ENCODE measurements at regions not wholly inside any gene's neighbourhood (a gene's known extent, or its start where the extent isn't known, plus 50 kb on each side); places are given as distances from the start of the nearest gene placed in this dataset.

- Histone ChIP-seq H3K36me3 (ENCODE audit: insufficient read depth, low read length) (no peaks in the 10 kb centered on the region), H3K27me3 (ENCODE audit: insufficient read depth, low read length) (no peaks in the 10 kb centered on the region), H2AFZ (ENCODE audit: low read depth, low read length) (no peak overlapping the region), H3K79me2 (ENCODE audit: insufficient read depth, low read length) (no peaks in the 10 kb centered on the region), H3K9me3 (ENCODE audit: insufficient read depth, low read depth, low read length) (no peaks in the 10 kb centered on the region), H4K20me1 (ENCODE audit: insufficient read depth, low read length) (no peaks in the 10 kb centered on the region), H3K4me2 (ENCODE audit: low read length) (no peak overlapping the region), H3K4me1 (ENCODE audit: insufficient read depth, low read length) (no peaks in the 10 kb centered on the region), H3K9ac (ENCODE audit: low read length) (no peak overlapping the region), H3K4me3 (ENCODE audit: insufficient read depth, low read depth, low read length) (no peak overlapping the region), H3K27ac (ENCODE audit: low read depth, low read length) (no peak overlapping the region)
- Mint-ChIP-seq H3K9me3 (ENCODE audit: unreplicated experiment) (no peaks in the 10 kb centered on the region), H3K27me3 (ENCODE audit: low read depth, unreplicated experiment) (peaks cover 3% of the 10 kb centered on the region), H3K36me3 (ENCODE audit: low read depth, unreplicated experiment) (no peaks in the 10 kb centered on the region), H3K4me1 (ENCODE audit: low read depth, unreplicated experiment) (no peaks in the 10 kb centered on the region), H3K4me3 (ENCODE audit: unreplicated experiment) (no peak overlapping the region), H3K27ac (ENCODE audit: unreplicated experiment) (no peak overlapping the region)
- no peak for DNase-seq (ENCODE audit: low read depth)
- no peak for TF ChIP-seq EZH2 (IDR thresholded peaks at IDR 0.05; ENCODE audit: insufficient read depth, low read length)
- no peak for TF ChIP-seq CTCF (IDR thresholded peaks at IDR 0.05; ENCODE audit: insufficient read depth, low read depth, low read length)
- peak; percentile 54 for FAIRE-seq
These were observed 81.0 kb upstream of the SGIP1 start for GRCh38 chr1:66452982-66453381.

GRCh38 chr1:66455446-66455845 is 78.5 kb upstream of the SGIP1 start:
- no peaks in the 10 kb centered on the region for H3K9me3 Mint-ChIP-seq (ENCODE audit: unreplicated experiment)
- no peaks in the 10 kb centered on the region for H3K27me3 ChIP-seq (ENCODE audit: insufficient read depth, low read length)
- no peak for FAIRE-seq
- H3K36me3 Mint-ChIP-seq (ENCODE audit: low read depth, unreplicated experiment): no peaks in the 10 kb centered on the region
- no peak overlapping the region for H3K9ac ChIP-seq (ENCODE audit: low read length)
- no peak overlapping the region for H2AFZ ChIP-seq (ENCODE audit: low read depth, low read length)
- no peak overlapping the region for H3K4me3 ChIP-seq (ENCODE audit: insufficient read depth, low read depth, low read length)
- H3K4me1 Mint-ChIP-seq (ENCODE audit: low read depth, unreplicated experiment): no peaks in the 10 kb centered on the region
- no peaks in the 10 kb centered on the region for H3K36me3 ChIP-seq (ENCODE audit: insufficient read depth, low read length)
- no peak for TF ChIP-seq EZH2 (IDR thresholded peaks at IDR 0.05; ENCODE audit: insufficient read depth, low read length)
- no peak for TF ChIP-seq CTCF (IDR thresholded peaks at IDR 0.05; ENCODE audit: insufficient read depth, low read depth, low read length)
- peaks cover 3% of the 10 kb centered on the region for H3K27me3 Mint-ChIP-seq (ENCODE audit: low read depth, unreplicated experiment)
- H3K27ac ChIP-seq (ENCODE audit: low read depth, low read length): no peak overlapping the region
- H3K27ac Mint-ChIP-seq (ENCODE audit: unreplicated experiment): no peak overlapping the region
- no peak for DNase-seq (ENCODE audit: low read depth)
- no peak overlapping the region for H3K4me2 ChIP-seq (ENCODE audit: low read length)
- H3K79me2 ChIP-seq (ENCODE audit: insufficient read depth, low read length): no peaks in the 10 kb centered on the region
- no peaks in the 10 kb centered on the region for H3K4me1 ChIP-seq (ENCODE audit: insufficient read depth, low read length)
- H3K4me3 Mint-ChIP-seq (ENCODE audit: unreplicated experiment): no peak overlapping the region
- H3K9me3 ChIP-seq (ENCODE audit: insufficient read depth, low read depth, low read length): no peaks in the 10 kb centered on the region
- no peaks in the 10 kb centered on the region for H4K20me1 ChIP-seq (ENCODE audit: insufficient read depth, low read length)

GRCh38 chr1:66460776-66461175 is 73.2 kb upstream of the SGIP1 start:
- Histone ChIP-seq H3K27ac (ENCODE audit: low read depth, low read length) (no peak overlapping the region), H3K4me2 (ENCODE audit: low read length) (no peak overlapping the region), H3K36me3 (ENCODE audit: insufficient read depth, low read length) (no peaks in the 10 kb centered on the region), H3K9ac (ENCODE audit: low read length) (no peak overlapping the region), H4K20me1 (ENCODE audit: insufficient read depth, low read length) (no peaks in the 10 kb centered on the region), H3K79me2 (ENCODE audit: insufficient read depth, low read length) (no peaks in the 10 kb centered on the region), H3K9me3 (ENCODE audit: insufficient read depth, low read depth, low read length) (no peaks in the 10 kb centered on the region), H3K4me1 (ENCODE audit: insufficient read depth, low read length) (peaks cover 18% of the 10 kb centered on the region), H3K27me3 (ENCODE audit: insufficient read depth, low read length) (no peaks in the 10 kb centered on the region), H3K4me3 (ENCODE audit: insufficient read depth, low read depth, low read length) (no peak overlapping the region), H2AFZ (ENCODE audit: low read depth, low read length) (no peak overlapping the region)
- peaks cover 3% of the 10 kb centered on the region for H3K36me3 Mint-ChIP-seq (ENCODE audit: low read depth, unreplicated experiment)
- H3K27me3 Mint-ChIP-seq (ENCODE audit: low read depth, unreplicated experiment): no peaks in the 10 kb centered on the region
- H3K4me3 Mint-ChIP-seq (ENCODE audit: unreplicated experiment): no peak overlapping the region
- FAIRE-seq: no peak
- H3K27ac Mint-ChIP-seq (ENCODE audit: unreplicated experiment): no peak overlapping the region
- TF ChIP-seq CTCF (IDR thresholded peaks at IDR 0.05; ENCODE audit: insufficient read depth, low read depth, low read length) (no peak), EZH2 (IDR thresholded peaks at IDR 0.05; ENCODE audit: insufficient read depth, low read length) (no peak)
- peaks cover 14% of the 10 kb centered on the region for H3K4me1 Mint-ChIP-seq (ENCODE audit: low read depth, unreplicated experiment)
- peaks cover 24% of the 10 kb centered on the region for H3K9me3 Mint-ChIP-seq (ENCODE audit: unreplicated experiment)
- DNase-seq (ENCODE audit: low read depth): peak; percentile 76

Measured in astrocyte (in vitro differentiated cells and primary cell).